ENCODE measurements at regions not wholly inside any gene's neighbourhood (a gene's known extent, or its start where the extent isn't known, plus 50 kb on each side); places are given as distances from the start of the nearest gene placed in this dataset.
"Not testable (repeated sequence)": the region's sequence is repeated elsewhere in the genome, so short reads cannot be mapped to it uniquely, and the experiment has no call there.

- H3K9me1 ChIP-seq (ENCODE audit: control insufficient read depth, extremely low read depth, insufficient read depth, low read length) = no peaks in the 10 kb centered on the region
- no peak overlapping the region for H3K4me2 ChIP-seq (ENCODE audit: control insufficient read depth, extremely low read depth, insufficient read depth, low read depth, low read length)
- no peaks in the 10 kb centered on the region for H4K20me1 ChIP-seq (ENCODE audit: control insufficient read depth, extremely low read depth, insufficient read depth, low read length)
- H3K9ac ChIP-seq (ENCODE audit: control insufficient read depth, extremely low read depth, insufficient read depth, low read length) = no peak overlapping the region
- H3K27ac ChIP-seq (ENCODE audit: control insufficient read depth, insufficient read depth, low read length) = no peak overlapping the region
- H3K4me1 ChIP-seq (ENCODE audit: control insufficient read depth, extremely low read depth, insufficient read depth, low read length) = no peaks in the 10 kb centered on the region
- H3K9me3 ChIP-seq (ENCODE audit: control insufficient read depth, low read depth, low read length) = no peaks in the 10 kb centered on the region
- no peaks in the 10 kb centered on the region for H3K36me3 ChIP-seq (ENCODE audit: control insufficient read depth in 2 of 2, extremely low read depth in 1 of 2, insufficient read depth in 2 of 2, low read length in 2 of 2)
- no peak for FAIRE-seq
- H3K27me3 ChIP-seq (ENCODE audit: control insufficient read depth, extremely low read depth, insufficient read depth, low read length) = no peaks in the 10 kb centered on the region
- TF ChIP-seq, protein P1, sequence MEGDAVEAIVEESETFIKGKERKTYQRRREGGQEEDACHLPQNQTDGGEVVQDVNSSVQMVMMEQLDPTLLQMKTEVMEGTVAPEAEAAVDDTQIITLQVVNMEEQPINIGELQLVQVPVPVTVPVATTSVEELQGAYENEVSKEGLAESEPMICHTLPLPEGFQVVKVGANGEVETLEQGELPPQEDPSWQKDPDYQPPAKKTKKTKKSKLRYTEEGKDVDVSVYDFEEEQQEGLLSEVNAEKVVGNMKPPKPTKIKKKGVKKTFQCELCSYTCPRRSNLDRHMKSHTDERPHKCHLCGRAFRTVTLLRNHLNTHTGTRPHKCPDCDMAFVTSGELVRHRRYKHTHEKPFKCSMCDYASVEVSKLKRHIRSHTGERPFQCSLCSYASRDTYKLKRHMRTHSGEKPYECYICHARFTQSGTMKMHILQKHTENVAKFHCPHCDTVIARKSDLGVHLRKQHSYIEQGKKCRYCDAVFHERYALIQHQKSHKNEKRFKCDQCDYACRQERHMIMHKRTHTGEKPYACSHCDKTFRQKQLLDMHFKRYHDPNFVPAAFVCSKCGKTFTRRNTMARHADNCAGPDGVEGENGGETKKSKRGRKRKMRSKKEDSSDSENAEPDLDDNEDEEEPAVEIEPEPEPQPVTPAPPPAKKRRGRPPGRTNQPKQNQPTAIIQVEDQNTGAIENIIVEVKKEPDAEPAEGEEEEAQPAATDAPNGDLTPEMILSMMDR (optimal IDR thresholded peaks at IDR 0.05 in 1 of 3, IDR thresholded peaks at IDR 0.05 in 1 of 3, conservative IDR thresholded peaks at IDR 0.05 in 1 of 3; ENCODE audit: extremely low read depth in 1 of 3, insufficient read depth in 2 of 3, low read length in 3 of 3) = no peak
- no peak for TF ChIP-seq EZH2 (IDR thresholded peaks at IDR 0.05; ENCODE audit: low read length)
- no peak for DNase-seq (ENCODE audit: low read depth, low spot score)
- H3K79me2 ChIP-seq (ENCODE audit: control insufficient read depth, insufficient read depth, low read length) = no peaks in the 10 kb centered on the region
- no peak overlapping the region for H3K4me3 ChIP-seq (ENCODE audit: control insufficient read depth in 2 of 3, extremely low read depth in 1 of 3, insufficient read depth in 2 of 3, low read depth in 1 of 3, low read length in 3 of 3)
- H2AFZ ChIP-seq (ENCODE audit: control insufficient read depth, low read length) = no peak overlapping the region
- dilution Hi-C loops (cut with MboI; ENCODE audit: extremely low pct_ligation_motif_present, low sequenced_read_pairs) = no loop called here
These were observed 161.6 kb upstream of the EPB41L3 start for GRCh38 chr18:5705393-5705792.

DNA sequence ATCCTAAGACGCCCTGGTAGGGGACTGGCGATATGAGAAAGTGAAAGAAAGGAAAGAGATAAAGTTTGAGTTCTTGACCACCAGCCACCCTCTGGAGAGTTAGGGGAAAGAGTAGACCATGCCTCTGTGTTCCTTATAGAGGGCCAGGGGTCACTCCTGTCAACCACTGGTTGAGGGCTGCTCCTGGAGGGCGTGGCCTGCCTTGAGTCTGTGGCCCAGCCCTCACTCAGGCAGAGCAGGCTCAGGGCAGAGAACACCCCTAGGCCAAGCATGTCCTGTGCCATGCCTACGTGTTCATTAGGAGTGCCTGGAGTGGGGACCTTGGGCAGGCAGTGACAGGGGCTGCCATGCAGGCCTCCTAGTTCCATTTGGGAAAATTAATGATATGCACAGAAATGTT lies 161.1 kb upstream of the EPB41L3 start:
- Histone ChIP-seq H2AFZ (ENCODE audit: control insufficient read depth, low read length) (no peak overlapping the region), H3K9me3 (ENCODE audit: control insufficient read depth, low read depth, low read length) (no peaks in the 10 kb centered on the region), H3K79me2 (ENCODE audit: control insufficient read depth, insufficient read depth, low read length) (no peaks in the 10 kb centered on the region), H3K27ac (ENCODE audit: control insufficient read depth, insufficient read depth, low read length) (no peak overlapping the region), H3K9ac (ENCODE audit: control insufficient read depth, extremely low read depth, insufficient read depth, low read length) (no peak overlapping the region), H3K36me3 (ENCODE audit: control insufficient read depth in 2 of 2, extremely low read depth in 1 of 2, insufficient read depth in 2 of 2, low read length in 2 of 2) (no peaks in the 10 kb centered on the region), H3K4me1 (ENCODE audit: control insufficient read depth, extremely low read depth, insufficient read depth, low read length) (no peaks in the 10 kb centered on the region), H3K9me1 (ENCODE audit: control insufficient read depth, extremely low read depth, insufficient read depth, low read length) (no peaks in the 10 kb centered on the region), H4K20me1 (ENCODE audit: control insufficient read depth, extremely low read depth, insufficient read depth, low read length) (no peaks in the 10 kb centered on the region), H3K4me3 (ENCODE audit: control insufficient read depth in 2 of 3, extremely low read depth in 1 of 3, insufficient read depth in 2 of 3, low read depth in 1 of 3, low read length in 3 of 3) (no peak overlapping the region), H3K4me2 (ENCODE audit: control insufficient read depth, extremely low read depth, insufficient read depth, low read depth, low read length) (no peak overlapping the region), H3K27me3 (ENCODE audit: control insufficient read depth, extremely low read depth, insufficient read depth, low read length) (no peaks in the 10 kb centered on the region)
- DNase-seq (ENCODE audit: low read depth, low spot score) (no peak), FAIRE-seq (no peak)
- dilution Hi-C loops (cut with MboI; ENCODE audit: extremely low pct_ligation_motif_present, low sequenced_read_pairs) = no loop called here
- TF ChIP-seq, protein P1 (optimal IDR thresholded peaks at IDR 0.05 in 1 of 3, IDR thresholded peaks at IDR 0.05 in 1 of 3, conservative IDR thresholded peaks at IDR 0.05 in 1 of 3; ENCODE audit: extremely low read depth in 1 of 3, insufficient read depth in 2 of 3, low read length in 3 of 3) = no peak
- no peak for TF ChIP-seq EZH2 (IDR thresholded peaks at IDR 0.05; ENCODE audit: low read length)

- H3K4me2 ChIP-seq (ENCODE audit: control insufficient read depth, extremely low read depth, insufficient read depth, low read depth, low read length); H3K79me2 ChIP-seq (ENCODE audit: control insufficient read depth, insufficient read depth, low read length); H3K4me1 ChIP-seq (ENCODE audit: control insufficient read depth, extremely low read depth, insufficient read depth, low read length); dilution Hi-C loops (cut with MboI; ENCODE audit: extremely low pct_ligation_motif_present, low sequenced_read_pairs); FAIRE-seq; H3K9me3 ChIP-seq (ENCODE audit: control insufficient read depth, low read depth, low read length); H3K4me3 ChIP-seq (ENCODE audit: control insufficient read depth in 2 of 3, extremely low read depth in 1 of 3, insufficient read depth in 2 of 3, low read depth in 1 of 3, low read length in 3 of 3); H3K9ac ChIP-seq (ENCODE audit: control insufficient read depth, extremely low read depth, insufficient read depth, low read length); H3K9me1 ChIP-seq (ENCODE audit: control insufficient read depth, extremely low read depth, insufficient read depth, low read length); H2AFZ ChIP-seq (ENCODE audit: control insufficient read depth, low read length); H3K27me3 ChIP-seq (ENCODE audit: control insufficient read depth, extremely low read depth, insufficient read depth, low read length); H3K36me3 ChIP-seq (ENCODE audit: control insufficient read depth in 2 of 2, extremely low read depth in 1 of 2, insufficient read depth in 2 of 2, low read length in 2 of 2); DNase-seq (ENCODE audit: low read depth, low spot score); H4K20me1 ChIP-seq (ENCODE audit: control insufficient read depth, extremely low read depth, insufficient read depth, low read length); H3K27ac ChIP-seq (ENCODE audit: control insufficient read depth, insufficient read depth, low read length): not testable (repeated sequence)
These were observed 158.2 kb upstream of the EPB41L3 start for GRCh38 chr18:5702016-5702415.

Data from keratinocyte (primary cell).